BLaER1 (cell line): ENCODE measurements at regions not wholly inside any gene's neighbourhood (a gene's known extent, or its start where the extent isn't known, plus 50 kb on each side); places are given as distances from the start of the nearest gene placed in this dataset.
A peak's percentile ranks its signal among the peaks of the same experiment; 100 is the strongest.
"Not testable (repeated sequence)": the region's sequence is repeated elsewhere in the genome, so short reads cannot be mapped to it uniquely, and the experiment has no call there.

Experiments
- H3K27ac ChIP-seq: shearing (Covaris generic); formaldehyde crosslinking; 2 replicates; pipeline ENCODE4 v1.8.1; 2022
- H3K27me3 ChIP-seq: shearing (Covaris generic); formaldehyde crosslinking; 2 replicates; pipeline ENCODE4 v1.8.1; 2022
- H3K36me3 ChIP-seq: shearing (Covaris generic); formaldehyde crosslinking; 2 replicates; pipeline ENCODE4 v1.8.1; 2022
- H3K4me1 ChIP-seq: shearing (Covaris generic); formaldehyde crosslinking; 2 replicates; pipeline ENCODE4 v1.8.1; 2022
- H3K4me2 ChIP-seq: shearing (Covaris generic); formaldehyde crosslinking; 2 replicates; pipeline ENCODE4 v1.8.1; 2022
- H3K4me3 ChIP-seq: shearing (Covaris generic); formaldehyde crosslinking; 2 replicates; pipeline ENCODE4 v1.8.1; 2022
- H3K9ac ChIP-seq: shearing (Covaris generic); formaldehyde crosslinking; 2 replicates; pipeline ENCODE4 v1.8.1; 2022
- H3K9me3 ChIP-seq: shearing (Covaris generic); formaldehyde crosslinking; 2 replicates; pipeline ENCODE4 v1.8.1; 2022
- H4K20me1 ChIP-seq: shearing (Covaris generic); formaldehyde crosslinking; 2 replicates; pipeline ENCODE4 v1.8.1; 2022
- Cebpa-rat ChIP-seq: shearing (Covaris generic); IDR thresholded peaks from 2 replicates; pipeline ENCODE4 v1.8.1; 2022

DNA sequence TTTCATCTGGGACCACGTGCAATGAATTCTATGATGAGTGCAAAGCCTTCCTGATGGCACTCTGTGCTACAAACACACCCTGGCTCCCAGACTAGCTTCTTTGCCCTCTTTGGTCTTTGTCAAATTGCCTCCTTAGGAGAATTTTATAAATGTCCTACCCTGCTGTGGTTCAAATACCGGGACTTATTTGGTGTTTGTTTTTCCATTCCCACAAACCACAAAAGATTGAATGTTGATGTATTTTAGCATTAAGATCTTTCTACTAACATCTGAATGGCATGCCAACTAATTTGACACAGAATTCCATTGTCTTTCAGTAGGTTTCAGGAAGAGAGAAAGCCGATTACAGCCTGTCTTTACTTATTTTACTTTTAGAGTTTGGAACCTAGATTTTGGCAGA lies 424.2 kb upstream of the SLC35B3 start:
- H3K9me3 ChIP-seq = no peaks in the 10 kb centered on the region

DNA sequence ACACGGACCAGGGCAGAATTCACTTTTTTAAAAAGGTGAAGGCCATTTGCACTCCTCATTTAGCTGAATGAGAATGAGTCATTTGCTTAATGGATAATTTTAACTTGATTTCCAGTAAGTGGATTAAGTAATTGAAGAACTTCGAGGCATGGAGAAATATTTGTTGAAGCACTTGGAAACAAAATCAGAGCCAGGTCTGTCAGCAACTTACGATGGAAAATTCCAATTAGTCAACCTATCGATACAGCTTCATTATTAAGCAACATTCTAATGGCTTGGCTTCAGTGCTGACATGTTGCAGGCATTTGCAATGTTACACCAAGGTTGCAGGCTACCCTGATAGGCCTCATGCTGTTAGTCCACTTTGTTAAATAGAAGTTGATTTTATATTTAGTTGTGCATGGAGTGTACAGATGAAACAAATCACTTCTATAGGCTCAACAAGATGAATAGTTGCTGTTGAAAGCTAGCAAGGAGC lies 423.5 kb upstream of the SLC35B3 start:
- H3K36me3 ChIP-seq = no peaks in the 10 kb centered on the region
- no peaks in the 10 kb centered on the region for H3K27me3 ChIP-seq
- no peak overlapping the region for H3K4me2 ChIP-seq
- peaks cover 27% of the 10 kb centered on the region for H3K4me1 ChIP-seq
- H4K20me1 ChIP-seq = no peaks in the 10 kb centered on the region
- no peak for TF ChIP-seq Cebpa-rat
- H3K9me3 ChIP-seq = no peaks in the 10 kb centered on the region
- no peak overlapping the region for H3K4me3 ChIP-seq
- H3K27ac ChIP-seq = no peak overlapping the region
- H3K9ac ChIP-seq = no peak overlapping the region

More for the DNA sequence above, 424.2 kb upstream of the SLC35B3 start:
- Histone ChIP-seq H3K36me3 (no peaks in the 10 kb centered on the region), H3K9ac (no peak overlapping the region), H3K27me3 (no peaks in the 10 kb centered on the region), H4K20me1 (no peaks in the 10 kb centered on the region), H3K4me3 (no peak overlapping the region), H3K4me1 (peaks cover 27% of the 10 kb centered on the region), H3K4me2 (peak overlapping the region; percentile 48), H3K27ac (no peak overlapping the region)
- no peak for TF ChIP-seq Cebpa-rat

DNA sequence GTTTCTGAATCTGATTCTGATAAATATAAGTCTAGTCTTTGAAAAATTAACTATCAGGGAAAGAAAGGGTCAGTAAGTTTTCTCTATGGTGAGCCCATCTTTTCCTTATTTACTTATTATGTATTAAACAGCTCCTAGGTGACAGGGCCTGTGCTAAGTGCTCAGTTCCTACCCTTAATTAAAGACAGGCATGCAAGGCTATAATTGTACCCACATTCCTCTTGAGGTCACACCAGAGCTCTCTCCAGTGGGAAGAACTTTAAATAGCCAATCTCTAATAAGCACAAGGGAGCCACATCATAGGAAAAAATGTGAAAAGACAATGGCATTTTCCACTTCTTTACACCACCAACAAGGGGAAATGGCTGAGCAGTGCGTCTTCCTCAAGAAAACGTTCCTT lies 421.8 kb upstream of the SLC35B3 start:
- Histone ChIP-seq H3K27me3 (no peaks in the 10 kb centered on the region), H3K4me3 (no peak overlapping the region), H3K36me3 (no peaks in the 10 kb centered on the region), H4K20me1 (no peaks in the 10 kb centered on the region), H3K4me1 (peaks cover 27% of the 10 kb centered on the region), H3K9ac (no peak overlapping the region), H3K4me2 (no peak overlapping the region), H3K9me3 (no peaks in the 10 kb centered on the region), H3K27ac (no peak overlapping the region)
- no peak for TF ChIP-seq Cebpa-rat

DNA sequence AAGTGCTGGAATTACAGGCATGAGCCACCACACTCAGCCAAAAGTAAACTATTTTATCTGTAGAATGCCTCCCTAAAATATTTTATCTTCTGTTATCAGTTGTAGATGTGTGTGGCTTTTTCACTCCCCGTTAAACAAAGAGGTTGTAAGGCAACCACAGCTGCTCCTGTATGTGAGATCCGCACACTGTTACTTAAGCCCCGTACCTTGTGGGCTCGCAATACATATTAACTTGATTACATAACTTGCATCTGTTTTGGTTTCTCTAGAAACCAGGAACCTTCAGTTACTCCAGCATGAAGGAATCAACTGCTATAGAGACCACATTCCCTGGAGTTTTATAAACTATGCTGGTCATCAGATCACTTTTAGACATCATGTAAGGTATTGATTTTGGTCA lies 420.1 kb upstream of the SLC35B3 start:
- H3K4me3 ChIP-seq = no peak overlapping the region
- no peaks in the 10 kb centered on the region for H3K27me3 ChIP-seq
- H4K20me1 ChIP-seq = no peaks in the 10 kb centered on the region
- no peak overlapping the region for H3K9ac ChIP-seq
- H3K4me2 ChIP-seq = no peak overlapping the region
- H3K36me3 ChIP-seq = no peaks in the 10 kb centered on the region
- peaks cover 16% of the 10 kb centered on the region for H3K4me1 ChIP-seq
- TF ChIP-seq Cebpa-rat = no peak
- H3K27ac ChIP-seq = no peak overlapping the region
- H3K9me3 ChIP-seq = no peaks in the 10 kb centered on the region

DNA sequence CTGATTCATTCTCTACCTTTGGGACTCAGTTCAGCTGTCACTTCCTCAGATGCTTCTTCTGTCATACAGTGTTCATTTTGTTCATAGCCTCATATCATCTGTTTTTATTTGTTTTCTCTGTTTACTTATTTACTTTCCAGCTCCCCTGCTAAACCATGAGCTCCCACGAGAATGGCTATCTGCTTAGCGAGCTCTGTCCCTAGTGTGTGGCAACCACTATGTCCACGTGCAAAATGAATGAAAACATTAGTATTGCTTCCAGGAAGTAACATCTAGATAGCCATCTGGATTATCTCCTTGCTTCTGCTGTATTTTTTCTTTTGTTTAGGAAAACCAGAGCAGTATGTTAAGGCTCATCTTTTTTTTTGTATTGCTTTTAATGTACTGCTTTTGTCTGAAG lies 417.0 kb upstream of the SLC35B3 start:
- no peak for TF ChIP-seq Cebpa-rat
- H3K27ac ChIP-seq = no peak overlapping the region
- no peak overlapping the region for H3K4me2 ChIP-seq
- H3K4me3 ChIP-seq = no peak overlapping the region
- H4K20me1 ChIP-seq = no peaks in the 10 kb centered on the region
- no peaks in the 10 kb centered on the region for H3K27me3 ChIP-seq
- no peaks in the 10 kb centered on the region for H3K4me1 ChIP-seq
- no peaks in the 10 kb centered on the region for H3K9me3 ChIP-seq
- no peaks in the 10 kb centered on the region for H3K36me3 ChIP-seq
- H3K9ac ChIP-seq = no peak overlapping the region

DNA sequence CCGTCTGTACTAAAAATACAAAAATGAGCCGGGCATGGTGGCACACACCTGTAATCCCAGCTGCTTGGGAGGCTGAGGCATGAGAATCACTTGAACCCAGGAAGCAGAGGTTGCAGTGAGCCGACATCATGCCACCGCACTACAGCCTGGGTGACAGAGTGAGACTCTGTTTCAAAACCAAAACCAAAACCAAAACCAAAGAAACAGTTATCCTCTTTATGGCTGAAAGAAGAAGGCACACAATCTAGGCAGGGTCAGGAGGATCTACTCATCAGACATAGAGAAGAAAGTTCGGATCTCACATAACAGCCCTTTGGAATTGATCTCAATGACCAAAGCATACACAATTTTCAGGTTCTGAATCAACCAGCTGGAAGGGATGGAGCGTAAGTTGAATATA lies 411.3 kb upstream of the SLC35B3 start:
- H3K4me3 ChIP-seq, H3K36me3 ChIP-seq, H4K20me1 ChIP-seq, H3K27me3 ChIP-seq, H3K9me3 ChIP-seq, H3K9ac ChIP-seq, H3K27ac ChIP-seq, H3K4me1 ChIP-seq: not testable (repeated sequence)
- H3K4me2 ChIP-seq = peak overlapping the region; percentile 13; the same call in 1 of the 2 replicates

DNA sequence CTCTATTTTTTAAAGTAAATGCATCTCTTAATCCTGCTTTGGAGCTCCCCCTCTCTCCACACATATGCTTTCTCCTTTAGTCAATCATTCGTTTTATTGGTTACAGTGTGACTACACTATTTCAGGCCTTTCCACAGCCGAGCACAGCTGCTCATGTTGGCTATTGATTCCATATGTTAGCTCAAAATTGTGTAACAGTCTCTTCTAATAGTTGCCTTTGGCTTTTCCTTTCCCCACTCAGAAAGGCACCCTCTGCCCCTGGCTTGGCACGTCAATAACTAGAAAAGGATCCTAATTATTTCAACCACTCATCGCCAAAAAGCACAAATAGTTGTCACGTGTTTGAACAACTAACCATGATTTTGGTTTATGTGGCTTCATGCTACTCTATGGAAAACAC lies 410.3 kb upstream of the SLC35B3 start:
- H3K27ac ChIP-seq = no peak overlapping the region
- TF ChIP-seq Cebpa-rat = no peak
- no peaks in the 10 kb centered on the region for H4K20me1 ChIP-seq
- peaks cover 10% of the 10 kb centered on the region; the same call in 1 of the 2 replicates for H3K4me1 ChIP-seq
- H3K27me3 ChIP-seq = no peaks in the 10 kb centered on the region
- no peaks in the 10 kb centered on the region for H3K9me3 ChIP-seq
- H3K4me3 ChIP-seq = no peak overlapping the region
- H3K36me3 ChIP-seq = no peaks in the 10 kb centered on the region
- H3K9ac ChIP-seq = no peak overlapping the region
- no peak overlapping the region for H3K4me2 ChIP-seq

DNA sequence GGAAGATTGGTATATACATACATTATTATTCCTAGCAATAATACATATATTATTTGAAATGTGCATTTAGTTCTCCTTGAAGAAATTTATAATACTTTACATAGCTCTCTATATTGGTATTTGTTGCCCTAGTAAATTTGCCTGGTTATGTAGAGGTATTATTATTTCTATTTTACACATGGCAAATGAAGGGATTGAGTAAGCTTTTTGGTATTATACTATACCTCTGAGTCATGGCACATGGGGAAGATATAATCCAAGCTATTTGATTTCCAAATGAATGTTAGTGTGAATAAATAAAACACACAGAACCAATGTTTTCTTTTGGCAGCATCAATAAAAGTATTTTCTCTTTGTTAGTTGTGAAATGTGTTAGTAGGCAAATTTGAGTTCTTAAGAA lies 409.6 kb upstream of the SLC35B3 start:
- peaks cover 10% of the 10 kb centered on the region; the same call in 1 of the 2 replicates for H3K4me1 ChIP-seq
- no peaks in the 10 kb centered on the region for H3K27me3 ChIP-seq
- H3K9me3 ChIP-seq = no peaks in the 10 kb centered on the region
- no peak overlapping the region for H3K9ac ChIP-seq
- no peaks in the 10 kb centered on the region for H4K20me1 ChIP-seq
- no peak overlapping the region for H3K4me3 ChIP-seq
- no peaks in the 10 kb centered on the region for H3K36me3 ChIP-seq
- TF ChIP-seq Cebpa-rat = no peak
- H3K27ac ChIP-seq = no peak overlapping the region
- no peak overlapping the region for H3K4me2 ChIP-seq

DNA sequence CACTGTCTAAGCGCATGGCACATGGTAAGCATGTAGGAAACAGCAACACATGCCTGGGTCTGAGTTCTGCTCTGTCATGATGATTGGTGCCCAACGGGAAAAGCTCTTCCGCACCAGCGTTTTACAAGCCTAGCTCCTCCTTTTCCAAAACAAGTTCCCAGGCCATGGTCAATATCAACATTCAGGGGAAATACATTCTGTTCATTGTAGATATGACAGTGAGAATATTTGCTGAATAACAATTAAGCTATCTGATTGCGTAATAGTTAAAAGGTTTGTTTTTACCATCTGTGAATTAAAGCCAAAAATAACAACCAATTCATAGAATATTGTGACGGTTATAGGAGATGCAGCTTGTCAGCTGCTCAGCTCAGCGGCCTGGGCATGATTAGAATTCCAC lies 404.3 kb upstream of the SLC35B3 start:
- Histone ChIP-seq H3K27ac (no peak overlapping the region), H3K4me2 (no peak overlapping the region), H3K4me3 (no peak overlapping the region), H3K27me3 (no peaks in the 10 kb centered on the region), H3K4me1 (no peaks in the 10 kb centered on the region), H3K36me3 (no peaks in the 10 kb centered on the region), H3K9ac (no peak overlapping the region), H3K9me3 (no peaks in the 10 kb centered on the region), H4K20me1 (no peaks in the 10 kb centered on the region)
- peak; percentile 94 for TF ChIP-seq Cebpa-rat

DNA sequence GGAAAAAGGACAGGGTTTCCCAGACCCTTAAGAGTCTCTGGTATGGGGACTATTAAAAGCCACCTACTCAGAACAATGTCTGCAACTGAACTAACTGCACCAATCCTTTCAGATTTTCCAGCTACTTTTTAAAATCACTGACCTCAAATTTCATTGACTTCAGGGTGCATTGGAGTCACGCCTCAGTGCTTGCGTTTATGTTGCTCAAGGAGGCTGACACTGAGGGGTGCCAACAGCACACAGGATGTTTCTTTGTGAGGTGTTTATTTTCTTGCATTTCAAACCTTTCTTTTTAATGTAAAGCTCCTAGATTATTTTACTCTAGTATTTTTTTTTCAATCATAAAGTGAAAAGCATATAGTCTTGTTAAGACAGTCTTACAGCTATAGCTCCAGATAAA lies 402.0 kb upstream of the SLC35B3 start:
- no peaks in the 10 kb centered on the region for H3K9me3 ChIP-seq
- H3K27me3 ChIP-seq = no peaks in the 10 kb centered on the region
- no peaks in the 10 kb centered on the region for H3K4me1 ChIP-seq
- no peaks in the 10 kb centered on the region for H3K36me3 ChIP-seq
- TF ChIP-seq Cebpa-rat = no peak
- no peak overlapping the region for H3K4me3 ChIP-seq
- H3K27ac ChIP-seq = no peak overlapping the region
- no peaks in the 10 kb centered on the region for H4K20me1 ChIP-seq
- H3K9ac ChIP-seq = no peak overlapping the region
- H3K4me2 ChIP-seq = no peak overlapping the region

DNA sequence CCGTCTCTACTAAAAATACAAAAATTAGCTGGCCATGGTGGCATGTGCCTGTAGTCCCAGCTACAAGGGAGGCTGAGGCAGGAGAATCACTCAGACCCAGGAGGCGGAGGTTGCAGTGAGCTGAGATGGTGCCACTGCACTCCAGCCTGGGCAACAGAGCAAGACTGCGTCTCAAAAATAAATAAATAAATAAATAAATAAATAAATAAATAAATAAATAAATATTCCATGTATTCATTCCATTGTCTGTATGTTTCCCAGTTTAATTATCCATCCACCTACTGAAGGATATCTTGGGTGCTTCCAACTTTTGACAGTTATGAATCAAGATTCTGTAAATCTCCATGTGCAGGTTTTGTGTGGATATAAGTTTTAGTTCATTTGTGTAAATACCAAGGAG lies 397.4 kb upstream of the SLC35B3 start:
- H3K4me2 ChIP-seq, H3K4me1 ChIP-seq, H3K27me3 ChIP-seq, H3K9me3 ChIP-seq, H3K27ac ChIP-seq, H3K4me3 ChIP-seq, H3K9ac ChIP-seq, H4K20me1 ChIP-seq, H3K36me3 ChIP-seq: not testable (repeated sequence)
